GM12891 (cell line): ENCODE measurements at regions not wholly inside any gene's neighbourhood (a gene's known extent, or its start where the extent isn't known, plus 50 kb on each side); places are given as distances from the start of the nearest gene placed in this dataset.

Experiments
- PAX5 ChIP-seq: IDR thresholded peaks from 2 replicates; pipeline ENCODE4 v1.6.1; 2011; ENCODE audit warnings: low read length, moderate library complexity, mild to moderate bottlenecking; ENCODE audit not compliant: insufficient read depth, severe bottlenecking
- POLR2A ChIP-seq: IDR thresholded peaks from 2 replicates; pipeline ENCODE4 v1.6.1; 2011; ENCODE audit warnings: low read depth, low read length, control low read depth
- POLR2AphosphoS5 ChIP-seq: IDR thresholded peaks from 2 replicates; pipeline ENCODE4 v1.6.1; 2011; ENCODE audit warnings: low read depth, low read length, control low read depth
- POU2F2 ChIP-seq: IDR thresholded peaks from 2 replicates; pipeline ENCODE4 v1.6.1; 2011; ENCODE audit warnings: low read depth, mild to moderate bottlenecking, control low read depth, low read length, moderate library complexity
- SPI1 ChIP-seq: IDR thresholded peaks from 2 replicates; pipeline ENCODE4 v1.6.1; 2011; ENCODE audit warnings: low read depth, low read length, control low read depth
- TAF1 ChIP-seq: IDR thresholded peaks from 2 replicates; pipeline ENCODE4 v1.6.1; 2011; ENCODE audit warnings: low read depth, low read length, control low read depth

DNA sequence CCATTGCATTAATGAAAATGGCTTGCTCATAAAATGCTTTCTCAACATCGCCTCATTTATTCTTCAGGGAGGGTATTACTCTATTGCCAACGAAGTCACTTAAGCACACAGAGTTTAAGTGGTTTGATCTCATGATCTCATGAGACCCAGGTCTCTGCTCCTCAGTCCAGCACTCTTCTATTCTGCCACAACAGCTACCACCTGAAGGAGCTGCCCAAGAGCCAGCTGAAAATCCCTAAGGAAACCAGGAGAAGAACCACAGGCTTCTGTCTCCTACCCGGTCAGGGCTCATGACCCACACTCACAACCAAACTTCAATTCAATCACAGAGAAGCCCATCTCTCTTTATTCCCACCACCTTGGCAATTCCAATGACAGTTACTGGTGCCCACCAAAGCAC is 85.5 kb upstream of the GPM6B start:
- TF ChIP-seq TAF1 (no peak), POLR2A (no peak), POLR2AphosphoS5 (no peak), SPI1 (no peak), PAX5 (no peak), POU2F2 (no peak)
